ENCODE measurements at regions not wholly inside any gene's neighbourhood (a gene's known extent, or its start where the extent isn't known, plus 50 kb on each side); places are given as distances from the start of the nearest gene placed in this dataset.

DNA sequence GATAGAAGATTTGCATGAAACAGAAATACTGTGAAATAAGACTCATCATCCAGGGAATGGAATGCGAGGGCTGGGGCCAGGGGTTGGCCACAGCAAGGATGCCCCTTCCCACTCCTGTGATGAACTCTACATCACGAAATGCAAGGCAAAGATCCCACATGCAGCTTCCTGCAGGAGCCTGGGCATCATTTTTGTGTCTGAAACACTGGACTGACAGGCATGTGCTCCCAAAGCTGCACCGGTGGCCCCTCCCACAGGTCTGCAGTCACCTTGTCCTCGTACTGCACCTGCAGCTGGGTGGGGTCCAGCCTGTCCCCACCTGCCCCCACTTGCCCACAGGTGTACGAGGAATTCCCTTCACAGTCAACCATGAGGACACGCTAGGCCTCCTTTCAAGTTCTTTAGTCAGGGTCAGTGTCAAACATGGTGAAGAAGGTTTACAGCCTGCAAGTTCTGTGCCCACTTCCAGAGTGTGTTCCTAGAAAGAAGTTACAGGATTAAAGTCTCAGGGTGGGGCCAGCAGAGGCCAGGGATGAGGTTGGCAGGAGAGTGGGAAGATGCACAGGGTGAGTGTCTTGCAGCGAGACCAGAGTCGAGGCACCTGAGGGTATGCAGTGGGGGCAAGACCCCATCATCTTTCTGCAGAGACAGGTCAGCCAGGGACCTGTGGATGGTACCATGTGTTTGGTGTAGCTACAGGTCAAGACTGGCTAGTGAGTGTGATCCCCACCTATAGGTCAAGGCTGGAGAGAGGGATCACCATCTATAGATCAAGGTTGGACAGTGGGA, 155.0 kb upstream of the IRX2 start:
- DNase-seq: no peak

DNA sequence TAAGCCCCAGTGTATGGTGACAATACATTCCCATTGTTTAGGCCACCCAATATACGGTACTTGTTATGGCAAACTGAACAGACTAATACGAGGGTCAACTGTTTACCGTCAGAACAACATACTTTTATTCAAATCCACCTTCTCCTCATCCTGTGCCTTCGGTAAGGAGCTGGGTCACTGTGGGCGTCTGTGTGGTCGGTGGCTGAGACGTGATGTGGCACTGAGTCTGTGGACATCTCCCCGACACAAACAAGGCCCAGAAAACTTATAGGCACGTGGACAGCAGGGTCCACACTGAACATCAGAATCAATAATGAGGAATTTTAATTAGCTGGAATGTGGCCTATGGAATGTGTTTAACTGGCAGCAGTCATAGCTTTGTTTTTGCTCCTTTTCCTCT, 154.3 kb upstream of the IRX2 start:
- DNase-seq: no peak

DNA sequence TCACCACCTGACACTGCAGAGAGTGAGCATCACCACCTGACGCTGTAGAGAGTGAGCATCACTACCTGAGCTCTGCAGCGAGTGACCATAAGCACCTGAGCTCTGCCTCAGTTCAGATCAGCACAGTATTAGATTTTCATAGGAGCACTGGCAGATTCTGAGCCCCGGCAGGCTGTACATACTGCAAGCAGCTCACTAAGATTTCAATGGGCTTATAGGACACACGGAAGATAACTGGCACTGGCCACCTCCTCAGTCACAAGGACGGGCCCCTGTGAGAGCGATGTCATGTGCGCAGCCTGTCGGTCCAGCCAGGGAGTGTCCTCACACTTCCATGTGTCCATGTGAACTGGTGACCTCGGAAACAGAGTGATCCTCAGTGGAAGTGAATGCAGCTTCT, 153.5 kb upstream of the IRX2 start:
- no peak for DNase-seq

DNA sequence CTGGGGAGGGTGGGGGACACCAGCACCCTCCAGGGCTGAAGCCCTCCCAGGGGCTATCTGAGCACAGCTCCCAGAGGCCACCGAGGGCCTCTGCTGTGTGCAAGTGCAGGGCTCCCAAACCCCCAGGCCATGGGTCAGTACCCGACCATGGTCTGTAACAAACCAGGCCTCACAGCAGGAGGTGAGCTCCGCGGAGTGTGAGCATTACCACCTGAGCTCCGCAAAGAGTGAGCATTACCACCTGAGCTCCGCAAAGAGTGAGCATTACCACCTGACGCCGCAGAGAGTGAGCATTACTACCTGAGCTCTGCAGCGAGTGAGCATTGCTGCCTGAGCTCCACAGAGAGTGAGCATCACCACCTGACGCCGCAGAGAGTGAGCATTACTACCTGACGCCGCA, 152.9 kb upstream of the IRX2 start:
- DNase-seq: no peak

DNA sequence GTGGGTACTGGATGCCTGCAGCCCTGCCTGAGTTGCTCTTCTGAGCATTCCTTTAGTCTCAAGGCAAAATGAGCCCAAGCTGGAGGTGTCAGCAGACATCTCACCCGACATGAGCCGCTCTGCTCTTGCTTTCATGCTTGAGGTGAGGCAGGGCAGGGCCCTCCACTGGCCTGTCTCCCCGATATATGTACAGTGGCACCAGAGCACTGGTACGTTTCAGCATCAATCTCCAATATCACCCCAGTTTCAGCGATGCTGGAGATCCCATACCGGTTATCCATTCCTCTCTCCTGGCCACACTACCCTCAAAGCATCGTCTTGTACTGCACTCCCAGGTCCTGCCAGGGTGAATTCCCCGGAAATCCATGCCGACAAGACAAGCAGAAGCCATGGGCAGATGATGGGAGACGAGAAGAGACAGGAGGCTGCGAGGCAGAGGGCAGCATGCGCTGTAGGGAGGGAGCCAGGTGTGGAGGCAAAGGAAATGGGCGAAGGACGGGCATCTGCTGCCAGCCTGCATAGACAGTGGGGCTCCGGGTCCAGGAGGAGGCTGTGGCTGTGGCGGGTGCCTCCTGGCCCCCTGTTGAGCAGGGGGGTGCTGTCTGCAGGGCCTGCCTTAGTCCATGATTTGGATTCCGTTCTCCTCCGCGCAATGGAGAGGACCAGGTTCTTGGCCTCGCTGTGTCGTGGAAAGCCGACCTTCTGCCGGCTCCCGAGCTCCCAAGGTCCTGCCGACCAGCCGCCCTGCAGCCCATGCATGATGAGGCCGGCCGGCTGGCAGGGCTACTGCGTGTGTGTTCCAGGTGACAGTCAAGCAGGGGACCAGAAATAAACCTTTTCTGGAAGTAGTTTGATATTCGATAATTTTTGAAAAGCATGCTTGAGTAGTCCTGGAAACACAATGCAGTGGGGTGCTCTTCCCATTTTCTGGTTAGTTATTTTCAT, 152.2 kb upstream of the IRX2 start:
- no peak for DNase-seq

DNA sequence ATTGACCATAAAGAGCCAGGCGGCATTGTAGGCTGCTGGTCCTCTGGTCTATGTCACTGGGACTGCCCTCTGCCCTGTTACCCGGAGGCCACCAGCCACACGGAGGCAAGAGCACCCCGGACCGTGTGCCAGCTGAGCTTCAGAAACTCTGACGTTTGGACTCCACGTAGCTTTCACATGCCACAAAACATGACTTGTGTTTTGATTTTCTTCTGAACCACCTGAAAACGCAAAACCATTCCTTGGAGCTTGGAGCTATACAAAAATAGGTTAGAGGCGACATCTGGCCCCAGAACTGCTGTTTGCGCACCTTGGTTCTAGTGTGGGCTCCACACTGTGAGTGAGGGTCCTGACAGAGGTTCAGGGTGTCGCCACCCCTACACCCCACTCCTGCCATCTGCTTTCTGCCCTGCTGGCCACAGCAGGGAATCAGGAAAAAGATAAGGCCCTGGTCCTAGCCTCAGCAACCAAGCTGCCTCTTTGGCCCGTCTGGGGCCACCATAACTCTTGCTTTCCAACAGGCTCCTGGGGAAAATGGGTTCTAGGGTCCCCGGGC, 151.3 kb upstream of the IRX2 start:
- no peak for DNase-seq

DNA sequence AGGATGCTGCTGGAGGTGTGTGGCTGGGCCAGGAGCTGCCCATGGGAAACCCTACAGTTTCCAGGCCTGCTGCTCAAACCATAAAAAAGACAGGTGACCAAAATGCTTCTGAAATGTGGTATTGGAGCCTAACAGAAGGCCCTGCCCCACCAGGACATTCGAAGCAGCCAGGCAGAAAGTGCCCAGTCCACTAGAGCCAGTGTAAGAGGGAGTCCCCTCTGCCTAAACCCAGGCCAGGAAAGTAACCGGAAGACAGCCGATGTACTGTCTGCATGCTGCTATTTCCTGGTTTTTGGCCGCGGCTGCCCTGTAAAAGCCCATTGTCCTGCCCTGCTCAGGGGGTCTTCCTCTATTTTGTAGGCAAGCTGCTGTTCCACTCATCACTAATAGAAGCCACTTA, 150.7 kb upstream of the IRX2 start:
- DNase-seq: no peak

DNA sequence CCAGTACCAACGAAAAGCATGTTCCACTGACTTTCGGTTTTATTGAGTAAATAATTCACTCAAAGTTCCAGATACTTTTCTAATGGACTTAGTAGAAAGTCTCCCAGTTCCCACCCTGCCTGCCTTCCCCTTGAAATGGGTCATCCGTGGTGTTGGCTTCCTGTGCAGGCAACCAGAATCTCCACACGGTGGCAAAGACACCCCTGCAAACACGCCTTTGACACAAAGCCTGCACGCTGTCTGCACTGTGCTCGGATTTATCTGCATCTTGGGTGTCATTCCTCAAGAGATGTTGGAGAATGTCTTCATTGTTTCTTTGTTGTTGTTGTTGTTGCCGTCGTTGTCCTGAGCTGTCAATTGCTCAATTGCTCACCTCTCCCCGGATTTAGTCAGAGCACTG, 150.0 kb upstream of the IRX2 start:
- DNase-seq: no peak

DNA sequence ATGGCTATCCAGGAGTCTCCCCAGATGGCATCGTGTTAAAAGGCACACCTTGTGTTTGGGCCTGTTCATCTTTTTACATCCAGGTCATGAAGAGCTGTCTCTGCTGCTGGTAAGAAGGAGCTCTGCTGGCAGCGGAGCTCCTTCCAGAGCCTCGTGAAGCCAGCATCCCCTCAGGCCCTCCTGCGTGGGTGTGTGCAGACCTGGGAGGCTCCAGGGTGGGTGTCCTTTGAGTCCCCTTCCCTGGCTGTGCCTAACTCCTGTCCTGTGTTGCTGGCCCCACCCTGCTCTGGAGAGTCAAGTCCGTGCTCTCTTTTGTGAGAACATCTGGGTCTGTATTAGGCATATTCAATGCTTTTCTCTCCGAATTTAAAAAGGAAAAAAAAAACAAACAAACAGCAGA, 149.6 kb upstream of the IRX2 start:
- DNase-seq: no peak

DNA sequence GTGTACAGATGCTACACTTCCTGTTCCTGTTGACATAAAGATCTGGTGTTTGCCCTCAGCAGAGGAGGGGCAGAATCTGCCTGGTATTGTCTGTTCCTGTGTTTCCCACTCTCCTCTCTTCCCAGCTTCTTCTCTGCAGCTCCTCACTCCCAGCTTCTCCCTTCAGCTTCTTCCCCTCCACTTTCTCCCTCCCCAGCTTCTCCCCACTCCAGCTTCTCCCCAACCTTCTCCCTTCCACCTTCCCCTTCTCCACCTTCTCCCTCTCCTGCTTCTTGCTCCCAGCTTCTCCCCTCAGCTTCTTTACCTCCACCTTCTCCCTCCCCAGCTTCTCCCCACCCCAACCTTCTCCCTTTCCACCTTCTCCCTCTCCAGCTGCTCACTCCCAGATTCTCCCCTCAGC, 148.9 kb upstream of the IRX2 start:
- DNase-seq: no peak

DNA sequence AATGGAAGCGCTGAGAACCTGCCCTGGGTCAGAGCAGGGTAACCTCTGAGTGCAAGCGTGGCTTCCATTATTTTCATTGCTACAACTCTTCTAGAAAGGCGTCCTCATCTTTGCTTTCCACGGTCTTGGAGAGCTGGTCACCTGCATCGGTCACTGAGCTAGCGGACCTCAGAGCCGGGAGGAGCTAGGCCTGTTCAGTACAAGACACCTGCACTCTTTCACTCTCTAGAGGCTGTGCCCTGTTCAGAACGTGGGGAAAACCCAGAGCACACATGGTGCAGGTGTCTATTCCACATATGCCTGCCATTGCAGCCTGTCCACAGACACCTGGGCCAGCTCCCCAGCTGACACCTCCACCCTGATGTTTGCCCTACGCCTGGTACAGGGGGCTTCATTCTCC, 147.8 kb upstream of the IRX2 start:
- no peak for DNase-seq

DNA sequence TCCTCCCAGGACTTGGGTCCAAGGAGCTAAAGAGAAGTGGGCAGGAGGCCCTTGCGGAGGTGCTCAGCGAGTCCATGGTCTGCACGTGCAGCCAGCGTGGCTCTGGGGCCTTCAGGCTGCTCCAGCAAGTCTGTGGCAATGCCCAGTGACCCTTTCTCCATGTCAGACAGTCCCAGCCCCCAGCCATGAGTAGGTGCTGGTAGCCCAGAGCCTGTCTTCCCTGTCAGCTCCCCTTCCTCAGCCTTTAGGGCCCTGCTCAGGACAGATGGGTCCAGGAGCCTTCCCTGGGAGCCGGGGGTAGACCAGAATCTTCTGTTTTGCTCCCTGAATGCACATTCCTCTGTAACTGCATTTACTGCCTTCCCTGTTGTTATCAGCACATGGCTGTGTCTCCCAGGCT, 147.2 kb upstream of the IRX2 start:
- no peak for DNase-seq

DNA sequence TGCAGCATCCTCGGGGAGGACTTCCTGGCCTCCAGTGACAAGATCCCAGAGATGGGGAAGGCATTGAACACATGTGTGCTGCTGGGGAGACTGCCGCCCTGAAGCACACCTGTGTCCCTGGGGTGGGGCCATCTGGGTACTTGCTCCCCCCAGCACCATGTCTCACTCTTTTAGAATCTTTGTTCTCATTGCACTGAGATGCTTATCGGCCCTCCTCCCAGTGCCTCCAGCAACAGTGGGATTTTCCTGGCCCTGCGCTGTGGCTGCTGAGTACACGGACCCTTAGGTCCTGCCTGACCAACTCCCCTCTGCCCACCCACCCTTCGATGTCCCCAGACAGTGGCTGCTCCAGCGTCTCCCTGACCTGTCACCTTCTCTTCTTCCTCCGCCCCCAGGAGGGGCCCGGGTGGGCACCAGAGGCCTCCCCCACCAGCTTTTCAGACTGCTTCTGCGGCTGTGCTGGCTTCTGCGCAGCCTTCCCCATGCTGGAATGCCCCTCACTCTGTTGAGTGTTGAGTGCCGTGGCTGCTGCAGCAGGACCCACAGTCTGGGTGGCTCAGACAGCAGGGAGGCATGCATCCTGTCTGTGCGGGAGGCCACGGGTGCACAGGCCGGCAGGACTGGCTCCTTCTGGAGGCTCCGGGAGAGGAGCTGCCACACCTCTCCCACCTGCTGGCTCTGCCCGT, 145.9 kb upstream of the IRX2 start:
- DNase-seq: no peak

DNA sequence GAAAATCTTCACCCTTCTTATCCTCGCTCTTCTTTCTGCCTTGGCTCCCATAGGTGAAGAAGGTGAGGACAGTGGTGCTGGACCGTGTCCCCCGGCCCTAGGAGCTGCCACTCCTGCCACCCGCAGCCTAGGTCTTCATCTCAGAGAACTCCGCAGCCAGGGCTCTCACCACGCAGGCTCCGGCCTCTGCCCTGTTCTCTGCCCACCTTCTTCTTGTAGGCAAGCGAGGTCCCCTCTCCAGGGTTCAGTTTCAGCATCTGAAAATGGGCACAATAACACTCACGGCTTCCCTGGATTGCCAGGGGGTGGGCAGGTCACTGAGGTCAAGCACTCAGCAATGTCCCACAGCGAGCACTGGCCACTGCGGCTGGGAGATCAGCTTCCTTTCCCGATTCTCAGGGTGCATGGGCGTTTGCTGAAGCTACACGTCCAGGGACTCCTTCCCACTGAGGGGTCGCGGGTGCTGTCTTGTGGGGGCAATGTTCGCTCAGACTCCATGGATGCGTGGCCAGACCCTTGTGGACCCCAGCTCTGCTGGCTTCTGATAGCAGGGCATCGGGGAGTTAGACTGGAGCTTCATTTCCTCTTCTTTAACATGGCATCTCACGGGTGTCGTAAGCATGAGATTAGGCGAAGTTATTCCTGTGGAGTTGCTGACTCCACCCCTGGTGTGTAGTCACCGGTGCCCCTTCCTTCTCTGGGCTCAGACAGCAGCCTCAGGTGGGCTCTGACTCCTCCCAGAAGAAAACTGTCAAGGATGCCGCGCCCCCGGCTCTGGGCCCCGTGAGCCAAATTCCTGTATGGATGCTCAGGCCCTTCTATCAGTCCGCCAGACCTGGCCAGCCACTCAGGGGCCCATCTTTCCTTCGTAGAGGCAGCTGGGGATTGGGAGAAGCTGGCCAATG, 145.1 kb upstream of the IRX2 start:
- no peak for DNase-seq

DNA sequence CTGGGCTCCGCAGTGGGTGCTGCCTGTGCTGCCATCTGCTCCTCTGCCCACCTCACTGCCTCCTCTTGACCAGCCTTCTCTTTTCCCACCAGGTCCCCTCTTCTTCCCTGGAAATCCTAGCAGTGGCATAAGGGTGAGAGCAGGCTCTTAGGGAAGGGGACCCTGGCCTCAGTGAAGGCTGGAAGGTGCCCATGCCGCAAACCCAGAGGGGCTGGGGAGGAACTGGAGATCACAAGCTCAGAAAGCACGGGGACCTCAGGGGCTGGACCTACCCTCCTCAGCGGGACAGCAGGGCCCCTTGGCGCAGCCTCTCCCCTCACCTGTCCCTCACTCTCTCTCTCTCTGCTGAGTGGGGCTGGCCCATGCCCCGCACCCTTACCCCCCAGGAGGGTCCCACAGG, 144.4 kb upstream of the IRX2 start:
- no peak for DNase-seq

DNA sequence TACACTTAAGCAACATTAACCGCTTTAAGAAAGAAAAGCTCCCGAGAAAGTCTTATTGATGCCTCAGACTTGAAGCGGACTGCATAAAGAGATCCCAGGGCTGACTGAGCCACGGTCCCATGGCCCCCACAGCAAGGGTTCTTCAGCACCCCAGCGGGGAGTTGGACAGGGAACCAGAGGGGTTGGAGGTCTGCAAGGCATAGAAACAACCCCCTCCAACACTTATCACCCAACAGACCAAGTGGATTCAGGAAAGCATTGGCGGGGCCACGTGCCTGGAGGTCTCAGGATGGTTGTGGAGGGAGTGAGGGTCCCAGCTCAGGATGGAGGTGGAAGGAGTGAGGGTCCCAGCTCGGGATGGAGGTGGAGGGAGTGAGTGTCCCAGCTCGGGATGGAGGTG, 143.7 kb upstream of the IRX2 start:
- DNase-seq: no peak

DNA sequence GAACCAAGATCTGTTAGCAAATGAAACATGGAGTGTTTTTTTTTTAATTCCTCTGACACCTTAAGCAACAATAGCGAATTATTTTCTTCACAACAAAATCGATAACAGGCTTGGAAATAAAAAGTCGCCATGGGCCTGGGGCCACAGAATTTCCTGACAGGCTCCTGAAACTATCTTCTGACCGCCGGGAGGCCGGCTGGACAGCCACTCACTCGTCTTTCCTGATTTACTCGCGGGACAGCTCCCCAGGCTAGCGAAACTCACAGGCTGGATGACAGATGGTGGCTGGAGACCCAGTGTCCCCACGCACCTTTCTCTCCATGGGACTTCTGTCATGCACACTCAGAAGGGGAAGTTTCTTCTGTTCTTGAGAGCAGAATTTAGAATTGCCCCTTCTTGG, 143.3 kb upstream of the IRX2 start:
- DNase-seq: no peak

DNA sequence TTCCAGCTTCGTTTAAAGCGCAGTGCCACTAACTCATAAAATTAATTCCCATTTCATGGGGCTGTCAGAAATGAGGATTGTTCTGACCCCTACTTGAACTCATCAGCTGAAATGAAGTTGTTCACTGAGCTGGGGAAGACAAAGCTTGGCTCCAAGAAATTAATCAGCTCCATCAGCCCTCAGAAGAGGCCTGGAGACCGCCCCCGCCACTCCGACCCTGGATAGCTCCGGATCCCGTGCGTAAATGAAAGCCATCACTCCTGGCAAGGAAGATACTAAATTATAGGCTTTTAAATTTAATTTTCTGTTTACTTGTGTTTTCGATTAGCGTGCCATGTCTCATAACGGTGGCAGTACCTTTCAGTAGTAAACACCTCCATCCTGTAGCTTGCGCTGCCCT, 142.8 kb upstream of the IRX2 start:
- no peak for DNase-seq

DNA sequence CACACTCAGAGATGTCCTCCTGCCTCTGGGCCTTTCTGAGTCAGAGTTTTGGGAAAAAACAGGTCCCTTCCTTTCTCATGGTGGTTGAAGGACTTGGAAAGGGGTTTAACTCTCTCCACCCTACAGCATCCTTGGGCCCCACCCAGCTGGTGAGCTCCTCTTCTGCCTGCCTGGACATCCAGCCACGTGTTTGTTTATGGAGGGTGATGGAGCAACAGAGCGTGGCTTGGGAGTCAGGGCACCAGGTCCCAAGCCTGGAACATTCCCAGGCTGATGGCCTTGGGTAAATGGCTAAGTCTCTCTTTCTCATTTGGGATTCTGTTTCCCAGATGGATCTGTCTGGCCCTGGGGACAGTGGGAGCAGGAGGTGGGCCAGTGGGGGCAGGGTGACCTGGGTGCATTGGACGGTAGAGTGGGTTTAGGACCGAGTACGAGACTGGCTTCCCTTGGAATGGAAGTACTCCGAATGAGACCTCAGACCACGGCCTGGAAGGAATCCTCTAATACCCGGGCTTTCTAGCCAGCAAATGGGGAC, 141.1 kb upstream of the IRX2 start:
- DNase-seq: no peak

DNA sequence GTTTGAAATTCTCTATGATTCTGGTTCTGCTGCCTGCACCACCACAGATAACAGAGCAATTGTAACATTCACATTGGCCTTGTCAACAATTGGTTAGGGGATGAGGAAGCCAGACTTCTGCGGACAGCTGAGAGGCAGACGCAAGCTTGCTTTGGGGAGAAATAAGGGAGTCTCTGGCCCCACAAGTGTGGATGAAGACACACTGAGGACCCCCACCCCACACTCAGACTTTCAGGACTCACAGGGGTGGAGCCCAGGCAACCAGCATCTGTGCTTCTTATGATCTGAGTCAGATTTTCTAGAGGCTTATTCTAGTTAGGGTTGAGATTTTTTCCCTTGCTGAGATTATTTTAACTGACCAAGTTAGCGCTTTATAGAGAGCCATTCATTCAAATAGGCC, 140.3 kb upstream of the IRX2 start:
- DNase-seq: no peak

DNA sequence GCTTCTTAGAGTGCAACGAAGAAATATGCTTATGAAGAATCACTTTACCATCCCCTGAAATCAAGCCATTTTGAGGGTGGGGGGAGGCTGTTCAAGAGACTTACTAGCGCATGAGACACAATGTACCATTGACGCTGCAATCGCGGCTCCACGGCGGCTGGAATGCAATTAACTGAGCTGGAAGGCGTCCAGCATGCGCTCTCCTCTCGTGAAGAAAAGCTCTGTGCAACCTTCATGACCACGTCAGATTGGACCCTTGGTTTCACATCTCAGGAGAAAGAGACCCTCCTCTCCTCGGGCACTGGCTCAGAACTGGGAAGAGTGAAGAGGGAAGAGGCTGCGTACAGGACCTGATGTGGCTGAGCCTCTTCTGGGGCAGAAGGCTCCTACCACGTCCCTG, 138.5 kb upstream of the IRX2 start:
- DNase-seq: no peak

Data from fibroblast of skin of scalp (primary cell).